NCI-H128 (cell line): ENCODE measurements at regions not wholly inside any gene's neighbourhood (a gene's known extent, or its start where the extent isn't known, plus 50 kb on each side); places are given as distances from the start of the nearest gene placed in this dataset.
"Not testable (repeated sequence)": the region's sequence is repeated elsewhere in the genome, so short reads cannot be mapped to it uniquely, and the experiment has no call there.

ENCODE experiments used
- DNase-seq: peaks from one replicate; lab custom pipeline; 2025; ENCODE audit not compliant: unreplicated experiment; lab: John Stamatoyannopoulos, UW

DNA sequence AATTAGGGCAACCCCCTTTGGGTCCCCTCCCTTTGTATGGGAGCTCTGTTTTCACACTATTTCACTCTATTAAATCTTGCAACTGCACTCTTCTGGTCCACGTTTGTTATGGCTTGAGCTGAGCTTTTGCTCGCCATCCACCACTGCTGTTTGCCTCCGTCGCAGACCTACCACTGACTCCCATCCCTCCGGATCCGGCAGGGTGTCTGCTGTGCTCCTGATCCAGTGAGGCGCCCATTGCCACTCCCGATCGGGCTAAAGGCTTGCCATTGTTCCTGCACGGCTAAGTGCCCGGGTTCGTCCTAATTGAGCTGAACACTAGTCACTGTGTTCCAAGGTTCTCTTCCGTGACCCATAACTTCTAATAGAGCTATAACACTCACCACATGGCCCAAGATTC lies 1424.7 kb downstream of the SLITRK1 start:
- not testable (repeated sequence) for DNase-seq

- no peak for DNase-seq
These were observed 1434.7 kb downstream of the SLITRK1 start for GRCh38 chr13:82447416-82448077.

DNA sequence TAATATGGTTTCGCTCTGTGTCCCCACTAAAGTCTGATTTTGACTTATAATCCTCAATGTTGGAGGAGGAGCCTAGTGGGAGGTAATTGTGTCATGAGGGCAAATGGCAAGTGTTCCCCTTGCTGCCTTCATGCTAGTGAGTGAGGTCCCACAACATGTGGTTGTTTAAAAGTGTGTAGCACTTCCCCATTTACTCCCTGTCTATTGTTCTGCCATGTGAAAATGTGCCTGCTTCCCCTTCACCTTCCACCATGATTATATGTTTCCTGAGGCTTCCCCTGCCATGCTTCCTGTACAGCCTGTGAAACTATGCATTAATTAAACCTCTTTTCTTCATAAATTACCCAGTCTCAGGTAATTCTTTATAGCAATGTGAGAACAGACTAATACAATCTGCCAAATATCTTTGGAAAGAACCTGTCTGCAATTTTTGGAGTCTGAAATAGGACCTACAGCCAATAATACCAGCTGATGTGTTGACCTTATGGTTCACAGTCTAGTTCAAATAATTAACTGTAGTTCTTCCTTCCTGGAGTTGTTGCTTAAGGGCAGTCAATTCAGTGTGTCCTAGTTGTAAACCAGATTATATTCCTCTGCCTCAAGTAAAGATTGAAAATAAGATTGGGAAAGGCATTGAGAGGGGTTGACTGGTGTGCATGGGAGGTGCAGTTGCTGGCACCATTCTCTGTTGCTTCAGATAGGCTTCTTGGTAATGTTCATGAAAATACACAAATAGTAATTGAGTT lies 1442.9 kb downstream of the SLITRK1 start:
- DNase-seq, result no peak

GRCh38 chr13:82438320-82438719 lies 1444.0 kb downstream of the SLITRK1 start:
- no peak for DNase-seq

DNA sequence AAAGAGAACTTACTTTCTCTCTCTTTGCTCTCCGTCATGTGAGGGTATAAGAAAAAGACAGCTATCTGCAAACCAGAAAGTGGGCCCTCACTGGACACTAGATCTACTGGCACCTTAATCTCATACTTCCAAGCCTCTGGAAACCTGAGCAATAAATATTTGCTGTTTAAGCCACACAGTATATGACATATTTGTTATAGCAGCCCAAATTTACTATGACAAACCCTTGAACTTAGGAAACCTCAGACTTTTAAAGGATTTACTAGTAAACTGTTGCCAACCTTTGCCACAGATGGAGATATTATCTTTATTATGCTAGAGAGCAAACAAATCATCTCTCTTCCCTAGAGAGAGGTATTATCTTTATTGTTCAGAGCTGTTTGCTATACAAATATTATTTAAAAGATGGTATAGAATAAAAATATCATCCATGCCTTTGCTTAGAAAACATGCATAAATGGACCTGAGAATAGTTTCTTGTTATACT lies 1446.1 kb downstream of the SLITRK1 start:
- DNase-seq, result no peak

- DNase-seq, result no peak
These were observed 1449.3 kb downstream of the SLITRK1 start for GRCh38 chr13:82432949-82433348.

DNA sequence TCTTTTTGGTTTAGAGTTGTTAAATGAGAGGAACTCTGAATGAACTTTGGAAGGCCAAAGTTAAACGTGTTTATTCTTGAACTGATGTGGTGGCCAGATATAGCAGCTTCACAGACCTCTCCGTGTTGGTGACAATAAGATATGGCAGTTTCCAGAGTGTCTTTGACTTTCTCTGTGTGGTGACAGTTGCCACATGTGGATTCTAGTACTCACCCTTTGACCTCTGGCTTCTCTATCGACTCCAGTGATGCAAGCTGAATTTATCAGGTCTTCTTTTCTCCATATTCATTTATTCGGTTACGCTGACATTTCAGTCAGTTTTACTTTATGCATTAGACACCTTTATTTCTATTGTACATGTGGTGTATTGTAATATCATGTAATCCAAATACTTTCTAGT lies 1469.5 kb downstream of the SLITRK1 start:
- DNase-seq, result no peak

DNA sequence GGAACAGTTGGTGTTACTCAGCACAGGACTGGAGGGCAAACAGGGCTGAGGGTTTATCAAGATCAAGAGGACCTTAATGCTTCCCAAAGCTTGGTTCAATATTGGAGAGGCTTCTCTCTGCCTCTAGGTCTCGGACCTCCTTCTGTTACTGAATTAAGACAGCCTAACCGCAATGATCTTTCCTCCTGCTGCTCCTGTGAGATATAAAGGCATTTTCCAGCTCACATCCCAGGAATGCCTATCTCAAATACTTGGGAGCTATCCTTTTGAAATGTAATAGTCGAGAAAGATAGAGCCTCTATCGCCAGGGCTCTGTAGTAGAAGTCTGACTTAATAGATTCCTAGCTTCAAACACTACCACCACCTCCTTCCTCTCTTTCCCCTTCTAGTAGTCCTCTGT lies 1475.0 kb downstream of the SLITRK1 start:
- DNase-seq, result no peak

DNA sequence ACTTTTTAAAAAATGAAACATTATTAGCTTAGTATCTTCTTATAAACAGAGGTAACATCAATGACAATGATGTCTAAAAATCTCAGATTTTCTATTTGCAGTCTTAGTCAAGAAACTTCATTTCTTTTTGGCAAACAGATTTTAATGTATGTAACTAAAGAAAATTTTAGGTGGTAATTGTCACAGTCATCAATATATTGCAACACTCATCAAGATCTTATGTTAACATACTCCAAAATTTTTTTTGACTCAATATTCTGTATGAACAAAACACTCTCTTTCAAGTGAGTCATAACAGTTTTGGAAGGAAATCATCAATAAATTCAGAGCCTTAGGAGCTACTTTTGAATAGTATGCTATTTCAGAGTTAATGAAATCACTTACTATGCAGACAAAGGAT lies 1507.6 kb downstream of the SLITRK1 start:
- DNase-seq, result no peak

- no peak for DNase-seq
These were observed 1512.0 kb downstream of the SLITRK1 start for GRCh38 chr13:82370316-82370715.

DNA sequence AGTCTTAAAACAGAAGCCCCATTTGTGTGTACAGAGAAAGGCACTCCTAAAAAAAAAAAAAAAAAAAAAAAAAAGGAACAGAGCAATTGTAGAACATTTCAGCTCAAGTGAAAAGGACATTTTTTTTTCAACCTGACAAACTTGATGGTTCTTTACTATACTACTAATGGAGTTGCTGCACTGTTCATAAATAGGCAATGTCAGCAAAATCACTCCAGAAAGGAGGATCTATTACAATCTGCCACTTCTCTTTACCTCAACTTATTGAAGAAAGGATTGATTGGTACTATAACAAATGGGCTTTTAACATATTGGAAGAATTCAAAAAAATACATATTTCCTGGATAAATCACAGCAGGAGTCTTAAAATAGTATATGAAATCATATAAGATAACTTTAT lies 1517.7 kb downstream of the SLITRK1 start:
- no peak for DNase-seq

GRCh38 chr13:82358284-82358683 lies 1524.0 kb downstream of the SLITRK1 start:
- no peak for DNase-seq

- no peak for DNase-seq
These were observed 1525.4 kb downstream of the SLITRK1 start for GRCh38 chr13:82356667-82357410.

GRCh38 chr13:82344867-82345266 lies 1537.4 kb downstream of the SLITRK1 start:
- DNase-seq, result no peak

- no peak for DNase-seq
These were observed 1541.2 kb downstream of the SLITRK1 start for GRCh38 chr13:82341116-82341515.

DNA sequence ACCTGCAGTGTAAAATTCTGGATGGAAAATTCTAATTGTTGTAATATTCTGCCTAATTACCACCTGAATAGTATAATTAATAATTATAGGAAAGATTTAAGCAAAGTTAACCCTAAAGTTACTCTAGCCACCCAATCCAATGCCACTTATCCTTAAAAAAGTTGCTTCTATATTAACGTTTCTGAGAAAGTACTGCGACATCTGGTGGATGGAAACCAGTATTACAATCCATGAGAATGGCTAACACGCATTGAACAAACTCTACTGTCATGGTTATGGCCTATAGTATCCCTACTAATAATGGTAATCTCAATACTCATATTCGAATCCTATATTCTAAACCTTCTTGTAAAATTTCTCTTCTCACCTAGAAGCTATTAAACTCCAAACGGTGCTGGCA lies 1551.8 kb downstream of the SLITRK1 start:
- DNase-seq, result no peak

- no peak for DNase-seq
These were observed 1559.2 kb downstream of the SLITRK1 start for GRCh38 chr13:82323101-82323500.

DNA sequence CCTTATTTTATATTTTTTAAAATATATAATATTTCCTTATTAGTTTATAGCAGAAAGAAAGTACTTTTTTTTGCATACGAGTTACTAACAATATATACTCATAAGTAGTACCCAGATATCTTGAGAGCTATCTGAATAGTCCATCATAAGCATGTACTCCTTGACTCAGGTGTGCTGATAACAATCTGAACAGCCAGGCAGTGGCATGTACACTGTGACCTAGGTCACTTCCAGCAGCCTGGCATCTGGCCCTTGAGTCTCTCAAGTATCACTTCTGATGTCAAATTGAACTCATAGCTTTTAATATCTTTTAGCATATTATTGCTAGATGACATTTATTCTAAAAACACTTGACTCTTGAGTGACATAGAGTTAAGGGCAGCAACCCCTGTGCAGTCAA lies 1576.7 kb downstream of the SLITRK1 start:
- no peak for DNase-seq

DNA sequence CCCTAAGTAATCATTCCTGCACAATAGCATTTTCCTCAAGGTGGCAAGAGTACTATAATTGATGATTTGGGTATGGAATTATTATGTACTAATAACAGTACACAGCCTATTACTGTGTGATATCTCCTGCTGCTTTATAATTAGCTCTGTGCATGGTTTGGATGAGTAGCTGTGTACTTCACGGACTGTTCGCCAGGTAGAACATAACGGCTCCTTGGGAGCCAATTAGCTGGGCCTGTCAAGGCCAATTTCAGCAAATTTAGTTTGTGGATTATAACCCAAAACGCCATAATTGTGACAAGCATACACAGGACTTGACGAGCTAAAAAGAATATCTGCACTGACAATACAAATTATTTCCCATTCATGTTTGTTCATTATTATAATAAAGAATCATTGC lies 1584.2 kb downstream of the SLITRK1 start:
- no peak for DNase-seq

- no peak for DNase-seq
These were observed 1588.0 kb downstream of the SLITRK1 start for GRCh38 chr13:82294226-82294625.

DNA sequence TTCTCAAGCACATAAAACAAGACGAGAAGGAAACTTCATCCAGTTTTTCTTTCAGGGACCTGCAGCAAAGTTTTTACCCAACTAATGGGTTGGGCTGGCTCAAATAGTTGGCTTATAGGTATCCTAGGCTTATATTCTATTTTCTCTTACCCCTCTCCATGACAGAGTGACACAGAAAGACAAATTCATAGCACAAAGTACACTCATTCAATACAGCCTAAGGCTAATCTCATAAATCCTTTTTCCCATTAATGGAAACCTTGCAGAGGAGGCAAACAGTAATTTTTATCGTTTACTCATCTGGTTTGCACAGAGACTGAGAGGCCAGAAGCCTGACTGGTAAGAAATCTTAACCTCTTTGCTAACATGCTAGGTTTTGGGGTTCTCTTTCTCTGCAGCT lies 1589.9 kb downstream of the SLITRK1 start:
- DNase-seq, result no peak

GRCh38 chr13:82291852-82292251 lies 1590.4 kb downstream of the SLITRK1 start:
- DNase-seq, result no peak
